Adipocyte (in vitro differentiated cells): ENCODE measurements at regions not wholly inside any gene's neighbourhood (a gene's known extent, or its start where the extent isn't known, plus 50 kb on each side); places are given as distances from the start of the nearest gene placed in this dataset.
A peak's percentile ranks its signal among the peaks of the same experiment; 100 is the strongest.
"Not testable (repeated sequence)": the region's sequence is repeated elsewhere in the genome, so short reads cannot be mapped to it uniquely, and the experiment has no call there.

Experiments
- DNase-seq: peaks from one replicate; pipeline ENCODE4 v3.0.0-alpha.2; 2015; ENCODE audit warnings: low read depth
- H3K27me3 ChIP-seq: replicated peaks from 2 replicates; pipeline ENCODE4 v1.7.0; 2013; ENCODE audit warnings: mild to moderate bottlenecking, low read length, moderate library complexity; ENCODE audit not compliant: control insufficient read depth, insufficient read depth
- H3K36me3 ChIP-seq: 2 replicates; pipeline ENCODE4 v1.7.0; 2013; ENCODE audit warnings: low read length, mild to moderate bottlenecking, moderate library complexity; ENCODE audit not compliant: control insufficient read depth, insufficient read depth, severe bottlenecking
- H3K4me1 ChIP-seq: 2 replicates; pipeline ENCODE4 v1.7.0; 2013; ENCODE audit warnings: mild to moderate bottlenecking, low read length, moderate library complexity; ENCODE audit not compliant: control insufficient read depth, insufficient read depth
- H3K4me3 ChIP-seq: 2 replicates; pipeline ENCODE4 v1.7.0; 2013; ENCODE audit warnings: mild to moderate bottlenecking, low read length, moderate library complexity
- H3K9ac ChIP-seq: 2 replicates; pipeline ENCODE4 v1.7.0; 2013; ENCODE audit warnings: mild to moderate bottlenecking, low read length, moderate library complexity
- H3K9me3 ChIP-seq: 2 replicates; pipeline ENCODE4 v1.7.0; 2013; ENCODE audit warnings: mild to moderate bottlenecking, low read length, moderate library complexity; ENCODE audit not compliant: control insufficient read depth

GRCh38 chrX:40853004-40853815, 117.9 kb upstream of the MED14 start:
- H3K9me3 ChIP-seq, result peaks cover 18% of the 10 kb centered on the region

GRCh38 chrX:40853816-40854123, 118.4 kb upstream of the MED14 start:
- Histone ChIP-seq H3K4me3 (no peak overlapping the region), H3K9ac (no peak overlapping the region), H3K27me3 (peaks cover 17% of the 10 kb centered on the region), H3K36me3 (no peaks in the 10 kb centered on the region), H3K4me1 (no peaks in the 10 kb centered on the region), H3K9me3 (peaks cover 18% of the 10 kb centered on the region)
- DNase-seq, result no peak

More at GRCh38 chrX:40853004-40853815, 117.9 kb upstream of the MED14 start:
- Histone ChIP-seq H3K4me1 (no peaks in the 10 kb centered on the region), H3K36me3 (no peaks in the 10 kb centered on the region), H3K4me3 (no peak overlapping the region), H3K27me3 (peaks cover 17% of the 10 kb centered on the region), H3K9ac (no peak overlapping the region)
- no peak for DNase-seq

GRCh38 chrX:40854242-40854641, 118.9 kb upstream of the MED14 start:
- no peak for DNase-seq
- no peak overlapping the region for H3K9ac ChIP-seq
- no peaks in the 10 kb centered on the region for H3K4me1 ChIP-seq
- peaks cover 22% of the 10 kb centered on the region for H3K9me3 ChIP-seq
- H3K4me3 ChIP-seq, result no peak overlapping the region
- no peaks in the 10 kb centered on the region for H3K36me3 ChIP-seq
- peaks cover 17% of the 10 kb centered on the region for H3K27me3 ChIP-seq

- Histone ChIP-seq H3K4me1 (no peaks in the 10 kb centered on the region), H3K9me3 (peaks cover 27% of the 10 kb centered on the region), H3K27me3 (peaks cover 9% of the 10 kb centered on the region), H3K9ac (no peak overlapping the region), H3K4me3 (no peak overlapping the region), H3K36me3 (no peaks in the 10 kb centered on the region)
- peak; percentile 54 for DNase-seq
Measured at GRCh38 chrX:40855411-40855810, 120.1 kb upstream of the MED14 start.

- no peak overlapping the region for H3K9ac ChIP-seq
- no peak overlapping the region for H3K4me3 ChIP-seq
- DNase-seq, result no peak
- H3K27me3 ChIP-seq, result peaks cover 7% of the 10 kb centered on the region
- no peaks in the 10 kb centered on the region for H3K4me1 ChIP-seq
- H3K36me3 ChIP-seq, result no peaks in the 10 kb centered on the region
- H3K9me3 ChIP-seq, result peaks cover 25% of the 10 kb centered on the region
Measured at GRCh38 chrX:40855932-40856515, 120.7 kb upstream of the MED14 start.

- not testable (repeated sequence) for H3K4me3 ChIP-seq, H3K27me3 ChIP-seq, H3K4me1 ChIP-seq, H3K36me3 ChIP-seq, DNase-seq, H3K9ac ChIP-seq
- H3K9me3 ChIP-seq, result peaks cover 15% of the 10 kb centered on the region
Measured at GRCh38 chrX:40861952-40862554, 126.7 kb upstream of the MED14 start.

- not testable (repeated sequence) for H3K36me3 ChIP-seq, H3K9ac ChIP-seq, H3K27me3 ChIP-seq, DNase-seq, H3K4me3 ChIP-seq
- peaks cover 11% of the 10 kb centered on the region for H3K4me1 ChIP-seq
- peaks cover 15% of the 10 kb centered on the region for H3K9me3 ChIP-seq
Measured at GRCh38 chrX:40863260-40863659, 127.9 kb upstream of the MED14 start.

- Histone ChIP-seq H3K4me1 (peaks cover 11% of the 10 kb centered on the region), H3K4me3 (no peak overlapping the region)
Measured at GRCh38 chrX:40863671-40864070, 128.3 kb upstream of the MED14 start.

GRCh38 chrX:40864972-40865371, 129.6 kb upstream of the MED14 start:
- peaks cover 5% of the 10 kb centered on the region for H3K9me3 ChIP-seq
- H3K4me3 ChIP-seq, result no peak overlapping the region
- no peaks in the 10 kb centered on the region for H3K36me3 ChIP-seq
- peak; percentile 50 for DNase-seq
- H3K4me1 ChIP-seq, result peaks cover 11% of the 10 kb centered on the region
- no peaks in the 10 kb centered on the region for H3K27me3 ChIP-seq
- no peak overlapping the region for H3K9ac ChIP-seq

More at GRCh38 chrX:40863671-40864070, 128.3 kb upstream of the MED14 start:
- Histone ChIP-seq H3K27me3 (no peaks in the 10 kb centered on the region), H3K9me3 (peaks cover 15% of the 10 kb centered on the region), H3K36me3 (no peaks in the 10 kb centered on the region), H3K9ac (no peak overlapping the region)
- DNase-seq, result no peak

GRCh38 chrX:40866893-40867292, 131.6 kb upstream of the MED14 start:
- H3K4me3 ChIP-seq, result no peak overlapping the region
- no peaks in the 10 kb centered on the region for H3K27me3 ChIP-seq
- peaks cover 18% of the 10 kb centered on the region for H3K4me1 ChIP-seq
- no peaks in the 10 kb centered on the region for H3K36me3 ChIP-seq
- peaks cover 5% of the 10 kb centered on the region for H3K9me3 ChIP-seq
- no peak overlapping the region for H3K9ac ChIP-seq
- DNase-seq, result no peak

- Histone ChIP-seq H3K27me3 (no peaks in the 10 kb centered on the region), H3K9me3 (peaks cover 5% of the 10 kb centered on the region), H3K36me3 (no peaks in the 10 kb centered on the region), H3K9ac (no peak overlapping the region), H3K4me1 (peaks cover 21% of the 10 kb centered on the region), H3K4me3 (no peak overlapping the region)
- no peak for DNase-seq
Measured at GRCh38 chrX:40867352-40867751, 132.0 kb upstream of the MED14 start.
